HG03039 (cell line): ENCODE measurements at regions not wholly inside any gene's neighbourhood (a gene's known extent, or its start where the extent isn't known, plus 50 kb on each side); places are given as distances from the start of the nearest gene placed in this dataset.

ENCODE experiments used
- ATAC-seq: cut with Tn5 transposase; IDR thresholded peaks from one replicate; pipeline ENCODE4 v1.9.1; 2021; ENCODE audit warnings: mild to moderate bottlenecking, moderate library complexity; ENCODE audit not compliant: unreplicated experiment

- no peak for ATAC-seq
Measured at GRCh38 chr6:21459641-21460040, 133.9 kb upstream of the SOX4 start.

- no peak for ATAC-seq
Measured at GRCh38 chr6:21461844-21462518, 131.6 kb upstream of the SOX4 start.

- no peak for ATAC-seq
Measured at GRCh38 chr6:21462519-21462852, 131.1 kb upstream of the SOX4 start.

GRCh38 chr6:21467091-21467490 lies 126.5 kb upstream of the SOX4 start:
- ATAC-seq = no peak

- no peak for ATAC-seq
Measured at GRCh38 chr6:21468461-21468860, 125.1 kb upstream of the SOX4 start.

- no peak for ATAC-seq
Measured at GRCh38 chr6:21469213-21469612, 124.3 kb upstream of the SOX4 start.

- ATAC-seq = no peak
Measured at GRCh38 chr6:21476112-21476511, 117.4 kb upstream of the SOX4 start.

GRCh38 chr6:21478411-21478810 lies 115.1 kb upstream of the SOX4 start:
- no peak for ATAC-seq

- ATAC-seq = no peak
Measured at GRCh38 chr6:21478883-21479539, 114.5 kb upstream of the SOX4 start.

GRCh38 chr6:21486115-21486514 lies 107.4 kb upstream of the SOX4 start:
- no peak for ATAC-seq

GRCh38 chr6:21489826-21490225 lies 103.7 kb upstream of the SOX4 start:
- ATAC-seq = no peak

- no peak for ATAC-seq
Measured at GRCh38 chr6:21491955-21492354, 101.6 kb upstream of the SOX4 start.

GRCh38 chr6:21494505-21494904 lies 99.0 kb upstream of the SOX4 start:
- no peak for ATAC-seq

GRCh38 chr6:21496196-21496595 lies 97.4 kb upstream of the SOX4 start:
- ATAC-seq = no peak

- ATAC-seq = no peak
Measured at GRCh38 chr6:21496706-21497105, 96.8 kb upstream of the SOX4 start.

GRCh38 chr6:21500314-21501020 lies 93.1 kb upstream of the SOX4 start:
- ATAC-seq = no peak

- ATAC-seq = no peak
Measured at GRCh38 chr6:21501021-21501354, 92.6 kb upstream of the SOX4 start.

- ATAC-seq = no peak
Measured at GRCh38 chr6:21501815-21502214, 91.7 kb upstream of the SOX4 start.

GRCh38 chr6:21502682-21503081 lies 90.9 kb upstream of the SOX4 start:
- ATAC-seq = no peak

- ATAC-seq = no peak
Measured at GRCh38 chr6:21504790-21505189, 88.8 kb upstream of the SOX4 start.

- ATAC-seq = no peak
Measured at GRCh38 chr6:21505574-21505990, 88.0 kb upstream of the SOX4 start.

GRCh38 chr6:21506126-21506525 lies 87.4 kb upstream of the SOX4 start:
- no peak for ATAC-seq
